GM12872 (cell line): ENCODE measurements at regions not wholly inside any gene's neighbourhood (a gene's known extent, or its start where the extent isn't known, plus 50 kb on each side); places are given as distances from the start of the nearest gene placed in this dataset.

Experiments
- CTCF ChIP-seq: IDR thresholded peaks from 3 replicates; pipeline ENCODE4 v1.5.1; 2011; ENCODE audit warnings: low read depth, mild to moderate bottlenecking, low read length, moderate library complexity; ENCODE audit not compliant: insufficient read depth

- no peak for TF ChIP-seq CTCF
Observed at GRCh38 chr4:104418286-104418685, 76.4 kb downstream of the CXXC4 start.

GRCh38 chr4:104417357-104417882, 77.3 kb downstream of the CXXC4 start:
- no peak for TF ChIP-seq CTCF

GRCh38 chr4:104416725-104417356, 77.9 kb downstream of the CXXC4 start:
- no peak for TF ChIP-seq CTCF

- no peak for TF ChIP-seq CTCF
Observed at GRCh38 chr4:104413487-104413886, 81.2 kb downstream of the CXXC4 start.

GRCh38 chr4:104412344-104412743, 82.3 kb downstream of the CXXC4 start:
- no peak for TF ChIP-seq CTCF

- TF ChIP-seq CTCF, result no peak
Observed at GRCh38 chr4:104411502-104411901, 83.2 kb downstream of the CXXC4 start.

- TF ChIP-seq CTCF, result no peak
Observed at GRCh38 chr4:104408878-104409277, 85.8 kb downstream of the CXXC4 start.
